Gastroesophageal sphincter (tissue), 4 donors: ENCODE measurements at regions not wholly inside any gene's neighbourhood (a gene's known extent, or its start where the extent isn't known, plus 50 kb on each side); places are given as distances from the start of the nearest gene placed in this dataset.
"Not testable (repeated sequence)": the region's sequence is repeated elsewhere in the genome, so short reads cannot be mapped to it uniquely, and the experiment has no call there.

Source experiments
- ATAC-seq: fragments of 150-250 bp; one replicate; pipeline ENCODE4 v1.9.1; 2016; ENCODE audit warnings: mild to moderate bottlenecking, moderate library complexity
- H3K27ac ChIP-seq, 4 donors: fragments of 200-600 bp; sonication (generic) in 3 of 4; 1 replicate in 3 of 4; 2 replicates in 1 of 4; pipeline ENCODE4 v1.5.1; 2016 to 2019
- H3K27me3 ChIP-seq: fragments of 200-600 bp; sonication (generic); one replicate; pipeline ENCODE4 v1.5.1; 2019
- H3K36me3 ChIP-seq, 2 donors: fragments of 200-600 bp; sonication (generic); one replicate each; pipeline ENCODE4 v1.5.1; 2019; ENCODE audit warnings: control low read depth in 1 of 2
- H3K4me1 ChIP-seq, 3 donors: fragments of 200-600 bp; sonication (generic); 1 replicate in 2 of 3; 2 replicates in 1 of 3; pipeline ENCODE4 v1.5.1; 2016 to 2019; ENCODE audit warnings: control low read depth in 2 of 3
- H3K4me3 ChIP-seq, 2 donors: fragments of 200-600 bp; sonication (generic); one replicate each; pipeline ENCODE4 v1.5.1; 2019; ENCODE audit warnings: mild to moderate bottlenecking in 1 of 2, moderate library complexity in 1 of 2
- H3K9me3 ChIP-seq, 3 donors: fragments of 200-600 bp; sonication (generic); one replicate each; pipeline ENCODE4 v1.5.1; 2017 to 2019; ENCODE audit warnings: control low read depth in 2 of 3
- EP300 ChIP-seq: sonication (generic); formaldehyde crosslinking; IDR thresholded peaks from one replicate; pipeline ENCODE4 v1.6.1; 2017; ENCODE audit warnings: antibody characterized with exemption, mild to moderate bottlenecking
- POLR2A ChIP-seq, 2 donors: fragments of 450-650 bp; IDR thresholded peaks; one replicate each; pipeline ENCODE4 v1.6.1; 2017; ENCODE audit warnings: antibody characterized with exemption in 2 of 2, mild to moderate bottlenecking in 2 of 2, moderate library complexity in 1 of 2
- POLR2AphosphoS5 ChIP-seq: sonication (generic); formaldehyde crosslinking; IDR thresholded peaks from one replicate; pipeline ENCODE4 v1.6.1; 2017; ENCODE audit warnings: antibody characterized with exemption
- WGBS, 2 donors: methylation state at CpG; one replicate each; pipeline ENCODE4 v1.1.5; 2018; ENCODE audit warnings: low coverage in 1 of 2; 5-methylcytosine and 5-hydroxymethylcytosine counted together
- TF ChIP-seq, protein P1 (sequence below), 4 experiments: fragments of 200-600 bp in 2 of 4; fragments of 450-650 bp in 2 of 4; sonication (generic) in 1 of 4; IDR thresholded peaks; one replicate each; pipeline ENCODE4 v1.5.1; 2017 to 2019; ENCODE audit warnings: antibody characterized with exemption in 4 of 4, mild to moderate bottlenecking in 2 of 4, moderate library complexity in 2 of 4

DNA sequence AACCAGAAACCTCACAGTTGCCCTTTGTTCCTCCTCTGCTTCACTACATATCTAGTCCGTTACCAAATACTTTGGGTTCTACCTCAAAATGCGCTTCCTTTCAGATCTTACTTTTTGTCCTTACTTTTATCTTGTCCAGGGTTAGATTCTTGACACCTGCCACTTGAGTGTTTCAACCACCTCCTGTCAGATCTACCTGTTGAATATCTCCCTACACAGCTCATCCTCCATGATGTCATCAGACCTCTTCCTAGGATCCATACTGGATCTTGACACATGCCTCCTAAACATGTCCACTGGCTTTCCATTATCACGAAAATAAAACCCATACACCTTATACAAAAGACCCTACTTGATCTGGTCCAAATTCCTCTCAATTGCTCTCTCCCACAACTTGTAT lies 125.2 kb upstream of the SLC24A2 start:
- no peak overlapping the region for H3K4me3 ChIP-seq
- ATAC-seq: no peak
- no peak overlapping the region for H3K27ac ChIP-seq
- H3K36me3 ChIP-seq: no peaks in the 10 kb centered on the region
- 92 to 100% methylated on average over 2 to 3 of the region's 3 CpGs for WGBS, 2 donors
- H3K27me3 ChIP-seq: peaks cover 4% of the 10 kb centered on the region
- TF ChIP-seq, protein P1, sequence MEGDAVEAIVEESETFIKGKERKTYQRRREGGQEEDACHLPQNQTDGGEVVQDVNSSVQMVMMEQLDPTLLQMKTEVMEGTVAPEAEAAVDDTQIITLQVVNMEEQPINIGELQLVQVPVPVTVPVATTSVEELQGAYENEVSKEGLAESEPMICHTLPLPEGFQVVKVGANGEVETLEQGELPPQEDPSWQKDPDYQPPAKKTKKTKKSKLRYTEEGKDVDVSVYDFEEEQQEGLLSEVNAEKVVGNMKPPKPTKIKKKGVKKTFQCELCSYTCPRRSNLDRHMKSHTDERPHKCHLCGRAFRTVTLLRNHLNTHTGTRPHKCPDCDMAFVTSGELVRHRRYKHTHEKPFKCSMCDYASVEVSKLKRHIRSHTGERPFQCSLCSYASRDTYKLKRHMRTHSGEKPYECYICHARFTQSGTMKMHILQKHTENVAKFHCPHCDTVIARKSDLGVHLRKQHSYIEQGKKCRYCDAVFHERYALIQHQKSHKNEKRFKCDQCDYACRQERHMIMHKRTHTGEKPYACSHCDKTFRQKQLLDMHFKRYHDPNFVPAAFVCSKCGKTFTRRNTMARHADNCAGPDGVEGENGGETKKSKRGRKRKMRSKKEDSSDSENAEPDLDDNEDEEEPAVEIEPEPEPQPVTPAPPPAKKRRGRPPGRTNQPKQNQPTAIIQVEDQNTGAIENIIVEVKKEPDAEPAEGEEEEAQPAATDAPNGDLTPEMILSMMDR (IDR thresholded peaks at IDR 0.05): no peak
- TF ChIP-seq POLR2AphosphoS5 (no peak), POLR2A (IDR thresholded peaks at IDR 0.05) (no peak), EP300 (no peak)
- H3K9me3 ChIP-seq: no peaks in the 10 kb centered on the region
- H3K4me1 ChIP-seq: no peaks in the 10 kb centered on the region

DNA sequence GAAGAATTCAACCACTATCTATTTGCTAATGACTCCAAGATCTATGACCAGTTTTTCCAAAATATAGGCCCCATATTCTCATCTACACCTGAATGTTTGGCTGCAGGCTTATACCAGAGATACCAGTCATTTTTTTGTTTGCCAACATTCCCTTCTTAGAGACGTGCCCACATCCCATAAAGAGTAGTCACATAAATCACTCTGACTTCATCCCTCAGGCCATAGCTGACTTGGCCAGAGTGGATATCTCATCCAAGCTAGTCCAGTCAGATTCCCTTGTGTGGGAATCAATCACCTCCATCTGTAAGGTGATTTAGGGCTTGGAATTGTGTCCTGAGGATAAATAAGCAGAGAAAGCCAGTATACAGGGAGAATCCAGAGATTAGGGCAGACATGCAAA lies 124.3 kb upstream of the SLC24A2 start:
- H3K27me3 ChIP-seq: no peaks in the 10 kb centered on the region
- H3K4me1 ChIP-seq: no peaks in the 10 kb centered on the region
- no peaks in the 10 kb centered on the region for H3K36me3 ChIP-seq
- no peaks in the 10 kb centered on the region for H3K9me3 ChIP-seq
- TF ChIP-seq, protein P1 (IDR thresholded peaks at IDR 0.05): no peak
- TF ChIP-seq POLR2A (IDR thresholded peaks at IDR 0.05) (no peak), POLR2AphosphoS5 (no peak)
- H3K27ac ChIP-seq: no peak overlapping the region
- H3K4me3 ChIP-seq: no peak overlapping the region
- no peak for ATAC-seq
- 50% methylated on average over 1 of the region's 1 CpG; no CpG with 5 or more reads in 1 of the 2 donors for WGBS, 2 donors

DNA sequence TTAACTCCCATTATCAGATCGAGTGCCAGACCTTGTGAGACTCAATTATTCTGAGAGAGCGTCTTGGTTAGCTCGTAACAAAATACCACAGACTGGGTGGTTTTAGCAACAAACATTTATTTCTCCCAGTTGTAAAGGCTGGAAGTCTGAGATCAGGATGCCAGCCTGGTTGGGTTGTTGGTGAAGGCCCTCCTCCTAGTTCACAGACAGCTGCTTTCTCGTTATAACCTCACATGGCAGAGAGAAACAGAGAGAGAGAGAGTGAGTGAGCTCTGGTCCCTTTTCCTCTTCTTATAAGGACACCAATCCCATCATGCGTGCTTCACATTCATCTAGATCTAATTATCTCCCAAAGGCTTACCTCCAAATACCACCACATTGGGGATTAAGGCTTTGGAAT lies 114.2 kb upstream of the SLC24A2 start:
- H3K9me3 ChIP-seq: no peaks in the 10 kb centered on the region
- no peak overlapping the region for H3K27ac ChIP-seq
- H3K36me3 ChIP-seq: no peaks in the 10 kb centered on the region
- no peak for ATAC-seq
- 71 to 90% methylated on average over 4 to 5 of the region's 5 CpGs for WGBS, 2 donors
- TF ChIP-seq POLR2AphosphoS5 (no peak), POLR2A (IDR thresholded peaks at IDR 0.05) (no peak), EP300 (no peak)
- TF ChIP-seq, protein P1 (IDR thresholded peaks at IDR 0.05): no peak
- no peaks in the 10 kb centered on the region for H3K27me3 ChIP-seq
- H3K4me3 ChIP-seq: no peak overlapping the region
- no peaks in the 10 kb centered on the region for H3K4me1 ChIP-seq

DNA sequence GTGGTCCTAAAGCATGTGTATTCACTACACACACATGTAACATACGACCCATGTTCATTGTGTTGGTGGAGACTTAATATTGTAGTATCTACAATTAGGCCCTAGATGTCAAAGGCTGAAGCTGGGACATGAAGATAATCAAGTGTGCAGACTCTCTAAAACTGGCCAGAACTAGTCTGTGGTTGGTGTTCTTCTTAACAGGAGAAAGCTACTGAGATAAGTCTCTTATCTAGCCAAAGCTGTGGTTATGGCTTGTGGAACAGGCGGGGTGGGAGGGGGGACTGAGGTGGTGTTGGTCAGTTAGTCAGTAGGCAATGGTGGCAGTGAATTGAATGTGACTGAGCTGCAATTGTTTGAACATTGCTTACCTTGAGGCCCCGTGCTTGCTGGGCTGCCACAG lies 112.7 kb upstream of the SLC24A2 start:
- Histone ChIP-seq H3K4me1 (no peaks in the 10 kb centered on the region), H3K36me3 (no peaks in the 10 kb centered on the region), H3K27me3 (no peaks in the 10 kb centered on the region), H3K9me3 (no peaks in the 10 kb centered on the region), H3K4me3 (no peak overlapping the region), H3K27ac (no peak overlapping the region)
- TF ChIP-seq, protein P1 (IDR thresholded peaks at IDR 0.05): no peak
- no peak for TF ChIP-seq POLR2A (IDR thresholded peaks at IDR 0.05)
- no peak for TF ChIP-seq EP300
- TF ChIP-seq POLR2AphosphoS5: no peak
- ATAC-seq: no peak
- WGBS, 2 donors: 80 to 81% methylated on average over 3 of the region's 3 CpGs

DNA sequence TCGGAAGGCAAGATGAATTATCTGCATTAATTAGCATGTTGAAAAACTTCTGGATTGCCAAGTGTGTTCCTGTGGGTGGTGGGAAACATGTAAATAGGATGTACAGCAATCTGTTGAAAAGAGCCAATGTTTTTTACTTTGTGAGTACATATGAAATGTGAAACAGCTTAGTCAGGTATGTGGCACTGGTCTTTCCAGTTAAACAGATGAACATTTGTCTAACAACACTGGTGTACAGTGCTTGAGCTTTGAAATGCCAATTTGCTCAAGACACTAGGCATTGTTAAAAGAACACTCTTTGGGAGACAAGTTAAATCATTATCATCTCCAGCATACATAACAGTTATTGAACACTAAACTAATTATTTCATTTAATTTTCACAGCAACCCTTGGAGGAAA lies 107.3 kb upstream of the SLC24A2 start:
- Histone ChIP-seq H3K4me3 (no peak overlapping the region), H3K4me1 (no peaks in the 10 kb centered on the region), H3K36me3 (no peaks in the 10 kb centered on the region), H3K27ac (no peak overlapping the region), H3K9me3 (no peaks in the 10 kb centered on the region), H3K27me3 (no peaks in the 10 kb centered on the region)
- TF ChIP-seq EP300 (no peak), POLR2AphosphoS5 (no peak), POLR2A (IDR thresholded peaks at IDR 0.05) (no peak)
- TF ChIP-seq, protein P1 (IDR thresholded peaks at IDR 0.05): no peak
- 80 to 82% methylated on average over 1 of the region's 1 CpG for WGBS, 2 donors
- no peak for ATAC-seq

DNA sequence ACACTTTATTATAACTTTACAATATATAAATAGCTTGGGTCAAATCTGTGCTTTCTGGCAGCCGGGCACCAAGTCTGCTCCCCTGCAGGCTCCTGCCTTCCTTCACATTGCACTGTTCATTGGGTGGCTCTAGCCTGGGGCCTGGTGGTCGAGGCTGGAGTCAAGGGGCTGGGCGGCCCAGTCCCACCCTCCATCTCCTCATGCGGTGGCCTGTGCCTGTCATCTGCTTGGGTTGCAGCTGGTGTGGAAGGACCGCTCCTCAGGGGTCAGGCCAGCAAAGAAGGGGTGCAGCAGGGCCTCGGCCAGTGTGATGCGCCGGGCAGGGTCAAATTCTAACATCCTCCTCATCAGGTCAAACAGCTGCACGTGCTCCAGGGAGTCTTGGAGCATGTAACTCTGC lies 106.7 kb upstream of the SLC24A2 start:
- not testable (repeated sequence) for H3K4me3 ChIP-seq, H3K27me3 ChIP-seq, H3K4me1 ChIP-seq, H3K9me3 ChIP-seq, H3K36me3 ChIP-seq, ATAC-seq, H3K27ac ChIP-seq
- no CpG with 5 or more reads among the region's 9 CpGs for whole genome bisulfite sequencing, 2 donors
